HG03175 (cell line): ENCODE measurements at regions not wholly inside any gene's neighbourhood (a gene's known extent, or its start where the extent isn't known, plus 50 kb on each side); places are given as distances from the start of the nearest gene placed in this dataset.
A peak's percentile ranks its signal among the peaks of the same experiment; 100 is the strongest.

Source experiments
- ATAC-seq: cut with Tn5 transposase; IDR thresholded peaks from one replicate; pipeline ENCODE4 v1.9.1; 2021; ENCODE audit warnings: mild to moderate bottlenecking, moderate library complexity; ENCODE audit not compliant: unreplicated experiment

GRCh38 chr3:104854468-104854867, 512.2 kb upstream of the ALCAM start:
- no peak for ATAC-seq

GRCh38 chr3:104855702-104856101, 511.0 kb upstream of the ALCAM start:
- no peak for ATAC-seq

- no peak for ATAC-seq
Observed at GRCh38 chr3:104856741-104857140, 510.0 kb upstream of the ALCAM start.

- ATAC-seq, result no peak
Observed at GRCh38 chr3:104868291-104868690, 498.4 kb upstream of the ALCAM start.

DNA sequence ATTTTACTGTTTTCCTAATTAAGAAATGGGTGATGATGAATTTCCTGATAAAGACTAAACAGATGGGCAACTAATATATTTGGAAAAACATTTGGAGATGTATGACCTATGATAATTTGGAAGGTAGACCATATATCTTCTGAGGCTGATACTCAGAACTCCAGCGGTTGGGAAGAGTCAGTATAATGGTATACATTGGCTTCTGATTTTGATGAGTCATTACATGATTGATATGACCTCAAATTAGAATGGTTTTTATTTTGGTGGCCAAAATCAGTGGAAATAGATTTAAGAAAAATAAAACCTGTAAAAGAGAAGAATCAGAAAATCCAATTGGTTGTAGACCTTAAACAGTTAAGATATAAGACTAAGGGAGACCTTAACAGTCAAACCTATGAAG, 496.4 kb upstream of the ALCAM start:
- ATAC-seq, result no peak

- ATAC-seq, result no peak
Observed at GRCh38 chr3:104873331-104873730, 493.4 kb upstream of the ALCAM start.

- ATAC-seq, result no peak
Observed at GRCh38 chr3:104878395-104878794, 488.3 kb upstream of the ALCAM start.

- no peak for ATAC-seq
Observed at GRCh38 chr3:104879919-104880318, 486.8 kb upstream of the ALCAM start.

DNA sequence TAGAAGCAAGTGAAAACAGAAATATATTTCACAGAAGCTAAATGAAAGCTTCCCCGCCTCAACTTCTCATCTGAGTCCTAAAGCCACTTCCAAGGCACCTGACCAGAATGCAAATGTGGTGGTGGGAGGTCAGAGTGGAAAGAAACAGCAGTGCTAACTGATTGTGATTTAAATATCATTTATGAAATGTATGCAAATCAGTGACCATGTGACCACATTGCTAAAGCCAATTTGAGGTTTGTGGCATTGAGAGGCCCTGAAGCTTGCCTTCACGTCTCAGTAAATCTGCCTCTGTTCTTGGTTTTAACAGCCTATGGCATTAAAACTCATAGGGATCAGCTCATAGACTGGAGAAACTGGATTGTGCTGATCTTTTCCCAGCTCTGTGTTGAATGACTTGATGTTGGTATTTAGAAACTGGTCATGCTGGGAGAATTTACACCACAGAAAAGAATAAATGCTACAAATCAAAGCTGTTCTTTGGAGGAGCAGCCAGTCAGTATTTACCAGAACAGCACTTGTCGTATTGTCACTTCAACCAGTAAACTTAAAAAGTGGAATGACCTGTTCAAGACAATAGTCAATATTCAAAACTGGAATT, 481.4 kb upstream of the ALCAM start:
- ATAC-seq, result peak; percentile 59

DNA sequence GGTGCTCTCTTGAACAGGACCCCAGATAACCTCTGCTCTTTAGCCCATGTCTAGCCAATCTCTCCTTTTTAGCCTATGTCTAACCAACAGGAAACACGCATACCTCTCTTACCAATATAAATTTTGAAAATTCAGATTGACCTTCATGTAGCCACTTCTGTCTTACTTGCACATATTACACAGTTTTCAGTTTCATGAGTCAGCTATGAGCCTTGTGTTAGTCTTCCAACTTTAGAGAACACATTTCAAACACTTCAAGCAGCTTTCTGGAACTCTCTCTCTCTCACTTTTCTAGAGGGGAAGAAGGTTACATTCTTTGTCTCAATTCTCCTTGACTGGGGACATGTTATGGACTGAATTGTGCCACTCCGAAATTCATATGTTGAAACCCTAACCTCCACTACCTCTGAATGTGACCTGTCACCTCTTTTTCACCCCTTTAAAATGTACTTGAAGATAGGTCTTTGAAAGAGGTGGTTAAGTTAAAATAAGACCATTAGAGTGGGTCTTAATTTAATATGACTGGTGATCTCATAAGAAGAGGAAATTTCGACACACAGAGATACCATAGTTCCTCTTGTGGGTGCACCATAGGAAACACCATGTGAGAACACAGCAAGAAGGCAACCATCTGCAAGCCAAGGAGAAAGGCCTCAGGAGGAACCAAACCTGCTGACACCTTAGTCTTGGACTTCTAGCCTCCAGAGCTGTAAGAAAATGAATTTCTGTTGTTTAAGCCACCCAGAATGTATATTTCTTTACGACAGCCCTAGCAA, 480.3 kb upstream of the ALCAM start:
- no peak for ATAC-seq

- ATAC-seq, result no peak
Observed at GRCh38 chr3:104887069-104887468, 479.6 kb upstream of the ALCAM start.

GRCh38 chr3:104887619-104888018, 479.1 kb upstream of the ALCAM start:
- ATAC-seq, result no peak

- no peak for ATAC-seq
Observed at GRCh38 chr3:104892044-104892443, 474.7 kb upstream of the ALCAM start.

DNA sequence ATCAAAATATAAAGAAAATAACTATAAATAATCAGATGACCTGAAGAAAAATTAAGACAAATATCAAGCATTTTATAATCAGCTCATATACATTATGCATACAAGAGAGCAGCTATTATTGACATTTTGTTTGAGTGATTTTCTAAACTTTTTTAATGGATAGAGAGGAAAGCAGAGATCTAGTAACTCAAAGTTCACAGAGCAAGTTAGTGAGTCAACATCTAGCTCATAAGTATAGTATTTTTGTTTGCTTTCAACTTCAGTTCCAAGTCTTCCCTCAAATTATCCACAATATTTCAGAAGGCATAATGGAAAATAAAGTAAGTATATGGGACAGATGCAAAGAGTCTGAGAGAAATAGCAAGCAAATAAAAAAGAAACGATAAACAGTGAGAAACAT, 470.1 kb upstream of the ALCAM start:
- no peak for ATAC-seq

DNA sequence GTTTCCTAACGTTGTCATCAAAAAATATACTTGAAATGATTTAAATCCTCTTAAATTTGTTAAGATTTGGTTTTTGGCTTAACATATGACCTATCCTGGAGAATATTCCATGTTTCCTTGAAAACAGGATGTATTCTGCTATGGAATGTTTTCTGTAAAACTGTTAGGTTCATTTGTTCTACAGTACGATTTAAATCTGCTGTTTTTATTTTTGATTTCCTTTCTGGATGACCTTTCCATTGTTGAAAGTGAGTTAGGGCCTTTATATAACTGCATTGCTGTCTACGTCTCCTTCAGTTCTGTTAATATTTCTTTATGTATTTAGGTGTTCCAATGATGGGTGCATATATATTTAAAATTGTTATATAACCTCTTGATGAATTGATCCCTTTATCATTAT, 465.3 kb upstream of the ALCAM start:
- ATAC-seq, result no peak

DNA sequence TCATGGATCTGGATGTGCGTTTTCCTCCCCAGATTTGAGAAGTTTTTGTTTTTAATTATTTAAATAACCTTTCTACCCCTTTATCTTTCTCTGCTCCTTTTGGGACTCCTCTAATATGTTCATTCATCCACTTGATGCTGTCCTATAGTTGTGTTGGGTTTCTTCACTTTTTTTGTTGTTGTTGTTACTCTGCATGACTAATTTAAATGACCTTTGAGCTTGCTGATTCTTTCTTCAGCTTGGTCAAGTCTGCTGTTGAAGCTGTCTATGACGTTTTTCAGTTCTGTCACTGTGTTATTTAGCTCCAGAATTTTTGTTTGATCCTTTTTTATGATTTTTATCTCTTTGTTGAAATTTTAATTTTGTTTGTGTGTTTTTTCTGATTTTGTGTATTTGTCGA, 463.6 kb upstream of the ALCAM start:
- ATAC-seq, result no peak

- ATAC-seq, result no peak
Observed at GRCh38 chr3:104906001-104906639, 460.6 kb upstream of the ALCAM start.

GRCh38 chr3:104907507-104907906, 459.2 kb upstream of the ALCAM start:
- no peak for ATAC-seq

GRCh38 chr3:104908761-104909160, 457.9 kb upstream of the ALCAM start:
- no peak for ATAC-seq

GRCh38 chr3:104909198-104909597, 457.5 kb upstream of the ALCAM start:
- no peak for ATAC-seq

DNA sequence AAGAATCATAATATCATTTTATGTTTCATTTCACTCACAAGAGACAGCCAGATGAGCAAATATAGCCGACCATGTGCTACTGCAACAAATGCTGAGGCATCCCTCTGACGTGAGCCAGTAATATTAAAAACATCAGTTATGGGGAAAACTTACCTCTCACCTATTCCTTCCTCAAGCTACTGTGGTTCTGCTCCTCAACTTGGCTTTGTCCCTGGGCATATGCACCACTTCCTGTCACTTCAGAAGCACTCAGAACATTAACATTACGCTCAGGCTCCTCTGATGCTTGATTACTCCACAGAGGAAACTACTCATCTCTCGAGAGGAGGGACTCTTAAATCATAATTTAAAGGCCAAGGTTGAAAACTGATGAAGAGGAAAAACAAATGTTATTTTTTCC, 457.0 kb upstream of the ALCAM start:
- no peak for ATAC-seq

GRCh38 chr3:104911376-104911775, 455.3 kb upstream of the ALCAM start:
- no peak for ATAC-seq
